HG02840 (cell line): ENCODE measurements at regions not wholly inside any gene's neighbourhood (a gene's known extent, or its start where the extent isn't known, plus 50 kb on each side); places are given as distances from the start of the nearest gene placed in this dataset.

Source experiments
- ATAC-seq: cut with Tn5 transposase; IDR thresholded peaks from one replicate; pipeline ENCODE4 v1.9.1; 2021; ENCODE audit warnings: mild to moderate bottlenecking, moderate library complexity, moderate number of reproducible peaks; ENCODE audit not compliant: unreplicated experiment, low FRiP score

GRCh38 chr15:94535298-94536048, 304.1 kb downstream of the MCTP2 start:
- ATAC-seq: no peak

GRCh38 chr15:94536549-94536948, 305.2 kb downstream of the MCTP2 start:
- ATAC-seq: no peak

GRCh38 chr15:94538280-94538679, 306.9 kb downstream of the MCTP2 start:
- ATAC-seq: no peak

- no peak for ATAC-seq
Measured at GRCh38 chr15:94542391-94542790, 311.0 kb downstream of the MCTP2 start.

GRCh38 chr15:94546808-94547207, 315.4 kb downstream of the MCTP2 start:
- no peak for ATAC-seq

GRCh38 chr15:94547711-94548110, 316.4 kb downstream of the MCTP2 start:
- no peak for ATAC-seq

GRCh38 chr15:94555841-94556519, 324.6 kb downstream of the MCTP2 start:
- ATAC-seq: no peak

GRCh38 chr15:94561036-94561689, 329.8 kb downstream of the MCTP2 start:
- no peak for ATAC-seq

GRCh38 chr15:94563456-94563855, 332.1 kb downstream of the MCTP2 start:
- no peak for ATAC-seq

- ATAC-seq: peak; percentile 68
Measured at GRCh38 chr15:94576889-94577533, 345.6 kb downstream of the MCTP2 start.

GRCh38 chr15:94579286-94579685, 347.9 kb downstream of the MCTP2 start:
- ATAC-seq: no peak

GRCh38 chr15:94580211-94580885, 349.0 kb downstream of the MCTP2 start:
- no peak for ATAC-seq

GRCh38 chr15:94582368-94582767, 351.0 kb downstream of the MCTP2 start:
- no peak for ATAC-seq

- ATAC-seq: peak; percentile 83
Measured at GRCh38 chr15:94584833-94585244, 353.5 kb downstream of the MCTP2 start.

- ATAC-seq: peak; percentile 52
Measured at GRCh38 chr15:94586099-94586498, 354.7 kb downstream of the MCTP2 start.

- ATAC-seq: no peak
Measured at GRCh38 chr15:94587113-94587512, 355.8 kb downstream of the MCTP2 start.

GRCh38 chr15:94588993-94589392, 357.6 kb downstream of the MCTP2 start:
- no peak for ATAC-seq

GRCh38 chr15:94592495-94592894, 361.1 kb downstream of the MCTP2 start:
- ATAC-seq: no peak

- ATAC-seq: no peak
Measured at GRCh38 chr15:94596707-94597106, 365.3 kb downstream of the MCTP2 start.

GRCh38 chr15:94600505-94600904, 369.1 kb downstream of the MCTP2 start:
- ATAC-seq: no peak
